ENCODE measurements at regions not wholly inside any gene's neighbourhood (a gene's known extent, or its start where the extent isn't known, plus 50 kb on each side); places are given as distances from the start of the nearest gene placed in this dataset.

DNA sequence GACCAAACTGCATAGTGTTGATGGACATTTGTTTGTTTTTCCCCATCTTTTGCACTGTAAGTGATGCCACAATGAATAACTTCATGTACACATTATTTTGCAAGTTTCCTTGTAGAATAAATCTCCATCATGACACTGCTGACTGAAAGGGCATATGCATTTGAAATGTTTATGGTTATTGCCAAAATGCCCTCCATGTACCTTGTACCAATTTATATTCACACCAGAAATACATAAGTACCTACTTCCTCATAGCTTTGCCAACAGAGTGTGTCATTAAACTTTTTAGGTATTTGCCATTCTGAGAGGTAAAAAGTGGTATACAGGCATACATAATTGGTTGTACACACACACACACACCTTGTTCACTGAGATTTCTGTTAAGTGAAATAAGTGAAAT, 361.0 kb upstream of the PCSK5 start:
- TF ChIP-seq POLR2AphosphoS5 (IDR thresholded peaks at IDR 0.05; ENCODE audit: low read depth, low read length) = no peak
- TF ChIP-seq POLR2A (IDR thresholded peaks at IDR 0.05; ENCODE audit: low read depth, low read length) = no peak
- TF ChIP-seq TAF1 (IDR thresholded peaks at IDR 0.05; ENCODE audit: low read depth, low read length) = no peak

Measured in GM12891 (cell line).